Astrocyte (in vitro differentiated cells and primary cell): ENCODE measurements at regions not wholly inside any gene's neighbourhood (a gene's known extent, or its start where the extent isn't known, plus 50 kb on each side); places are given as distances from the start of the nearest gene placed in this dataset.

ENCODE experiments used
- EZH2 ChIP-seq: IDR thresholded peaks from 2 replicates; pipeline ENCODE4 v1.6.1; 2012; ENCODE audit warnings: mild to moderate bottlenecking, low read length, inconsistent platforms; ENCODE audit not compliant: insufficient read depth
- TF ChIP-seq, protein P1 (sequence below): IDR thresholded peaks from 2 replicates; pipeline ENCODE4 v1.5.1; 2011; ENCODE audit warnings: low read depth, mild to moderate bottlenecking, inconsistent platforms, low read length, moderate library complexity; ENCODE audit not compliant: insufficient read depth

DNA sequence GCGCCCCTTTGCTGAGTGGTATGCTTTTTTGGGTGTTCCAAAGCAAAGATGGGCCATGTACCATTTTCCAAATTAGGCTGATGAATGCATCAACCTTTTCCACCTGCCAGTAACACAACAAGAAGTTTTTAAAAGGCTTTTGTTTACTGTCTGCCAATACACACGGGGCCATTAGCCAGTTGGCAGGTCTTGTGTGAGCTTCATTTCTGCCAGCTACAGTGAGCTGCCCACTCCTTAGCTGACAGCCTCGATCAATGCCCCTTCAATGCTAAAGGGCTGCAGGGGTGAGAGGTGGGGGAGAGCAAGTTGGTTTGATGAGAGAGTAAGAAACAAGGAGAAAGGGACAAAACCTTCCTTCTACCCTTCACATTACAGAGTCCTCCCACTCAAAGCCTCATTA lies 128.7 kb downstream of the C5orf15 start:
- TF ChIP-seq, protein P1, sequence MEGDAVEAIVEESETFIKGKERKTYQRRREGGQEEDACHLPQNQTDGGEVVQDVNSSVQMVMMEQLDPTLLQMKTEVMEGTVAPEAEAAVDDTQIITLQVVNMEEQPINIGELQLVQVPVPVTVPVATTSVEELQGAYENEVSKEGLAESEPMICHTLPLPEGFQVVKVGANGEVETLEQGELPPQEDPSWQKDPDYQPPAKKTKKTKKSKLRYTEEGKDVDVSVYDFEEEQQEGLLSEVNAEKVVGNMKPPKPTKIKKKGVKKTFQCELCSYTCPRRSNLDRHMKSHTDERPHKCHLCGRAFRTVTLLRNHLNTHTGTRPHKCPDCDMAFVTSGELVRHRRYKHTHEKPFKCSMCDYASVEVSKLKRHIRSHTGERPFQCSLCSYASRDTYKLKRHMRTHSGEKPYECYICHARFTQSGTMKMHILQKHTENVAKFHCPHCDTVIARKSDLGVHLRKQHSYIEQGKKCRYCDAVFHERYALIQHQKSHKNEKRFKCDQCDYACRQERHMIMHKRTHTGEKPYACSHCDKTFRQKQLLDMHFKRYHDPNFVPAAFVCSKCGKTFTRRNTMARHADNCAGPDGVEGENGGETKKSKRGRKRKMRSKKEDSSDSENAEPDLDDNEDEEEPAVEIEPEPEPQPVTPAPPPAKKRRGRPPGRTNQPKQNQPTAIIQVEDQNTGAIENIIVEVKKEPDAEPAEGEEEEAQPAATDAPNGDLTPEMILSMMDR, result no peak
- TF ChIP-seq EZH2, result no peak
